ENCODE measurements at regions not wholly inside any gene's neighbourhood (a gene's known extent, or its start where the extent isn't known, plus 50 kb on each side); places are given as distances from the start of the nearest gene placed in this dataset.

DNA sequence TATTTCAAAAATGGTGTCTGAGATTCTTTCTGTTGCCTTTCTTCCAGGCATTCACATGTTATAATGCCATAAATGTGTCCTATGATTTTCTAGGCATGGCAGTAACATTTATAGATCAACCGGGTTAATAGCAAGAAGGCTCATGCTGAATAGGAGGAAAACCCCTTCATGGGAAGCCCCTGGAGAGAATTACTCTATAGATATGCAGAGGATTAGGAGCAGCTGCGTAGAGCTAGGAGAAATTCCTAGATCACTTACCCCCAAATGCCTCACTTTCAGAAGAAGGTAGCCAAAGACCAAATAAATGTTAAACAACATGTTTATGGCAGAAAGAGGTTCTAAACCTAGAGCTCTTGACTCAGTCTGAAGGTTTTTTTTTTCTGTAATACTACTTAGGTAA lies 153.4 kb upstream of the CTNNA2 start:
- TF ChIP-seq CTCF (IDR thresholded peaks at IDR 0.05; ENCODE audit: low read depth, low read length): no peak
- H3K4me3 ChIP-seq (ENCODE audit: low read depth, low read length): no peak overlapping the region

GRCh38 chr2:79355569-79355968 lies 157.3 kb upstream of the CTNNA2 start:
- no peak for TF ChIP-seq CTCF (IDR thresholded peaks at IDR 0.05; ENCODE audit: low read depth, low read length)
- H3K4me3 ChIP-seq (ENCODE audit: low read depth, low read length): no peak overlapping the region

DNA sequence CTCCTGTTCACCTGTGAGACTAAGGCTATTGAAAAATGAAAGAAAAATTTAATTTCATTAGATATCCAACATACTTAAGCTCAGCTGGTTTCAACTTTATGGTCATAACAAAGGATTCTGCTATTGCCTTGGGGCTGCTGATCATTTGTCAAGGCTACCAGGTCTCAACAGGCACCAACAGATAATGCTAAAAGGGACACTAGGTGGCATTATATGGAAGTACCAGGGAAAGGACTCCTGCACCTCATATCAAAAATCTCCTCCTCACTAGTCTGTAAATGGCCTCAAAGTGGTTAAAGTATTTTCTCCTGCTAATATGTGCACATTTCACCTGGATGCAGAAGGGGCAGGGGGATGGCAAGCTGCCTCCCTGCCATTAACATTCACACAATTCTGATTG lies 167.9 kb upstream of the REG3A start:
- no peak for TF ChIP-seq CTCF (IDR thresholded peaks at IDR 0.05; ENCODE audit: low read depth, low read length)
- no peak overlapping the region for H3K4me3 ChIP-seq (ENCODE audit: low read depth, low read length)

DNA sequence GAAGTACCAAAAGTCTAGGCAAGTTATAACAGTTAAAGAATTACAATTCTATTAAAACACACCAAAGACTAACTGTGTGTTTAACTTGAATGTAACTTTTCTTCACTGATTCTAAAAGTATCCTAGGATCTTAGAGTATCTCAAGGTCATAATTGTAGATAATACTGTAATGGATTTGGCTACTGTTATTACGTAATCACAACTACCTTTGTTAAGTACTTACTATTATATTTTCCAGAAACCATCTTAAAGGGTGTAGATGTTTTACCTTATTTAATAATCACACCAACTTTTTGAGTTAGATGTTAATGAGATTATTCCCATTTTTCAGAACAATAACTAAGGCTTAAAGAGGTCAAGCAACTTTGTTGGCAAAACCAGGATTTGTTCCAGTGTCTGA lies 161.3 kb upstream of the REG3A start:
- TF ChIP-seq CTCF (IDR thresholded peaks at IDR 0.05; ENCODE audit: low read depth, low read length): no peak
- H3K4me3 ChIP-seq (ENCODE audit: low read depth, low read length): no peak overlapping the region

- no peak for TF ChIP-seq CTCF (IDR thresholded peaks at IDR 0.05; ENCODE audit: low read depth, low read length)
Observed at GRCh38 chr2:79294994-79295393, 135.4 kb upstream of the REG3A start.

DNA sequence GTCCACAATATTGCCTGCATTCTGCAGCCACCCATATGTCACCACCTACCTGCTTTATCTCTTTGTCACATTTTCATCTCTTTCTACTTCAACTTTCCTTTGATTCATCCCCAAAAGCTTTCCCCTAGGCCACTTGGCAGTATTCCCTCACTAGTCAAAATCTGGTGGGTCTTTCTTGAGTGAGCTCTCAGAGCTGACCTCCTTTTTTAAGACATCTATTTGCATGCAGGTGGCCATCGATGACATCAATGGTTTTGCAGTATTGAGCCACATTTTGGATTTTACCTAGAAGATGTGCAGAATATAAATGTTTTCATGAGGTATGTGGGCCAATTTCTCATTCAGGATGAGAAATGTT lies 133.4 kb upstream of the REG3A start:
- no peak for TF ChIP-seq CTCF (IDR thresholded peaks at IDR 0.05; ENCODE audit: low read depth, low read length)
- H3K4me3 ChIP-seq (ENCODE audit: low read depth, low read length): no peak overlapping the region

More at GRCh38 chr2:79294994-79295393, 135.4 kb upstream of the REG3A start:
- no peak overlapping the region for H3K4me3 ChIP-seq (ENCODE audit: low read depth, low read length)

- no peak for TF ChIP-seq CTCF (IDR thresholded peaks at IDR 0.05; ENCODE audit: low read depth, low read length)
- H3K4me3 ChIP-seq (ENCODE audit: low read depth, low read length): no peak overlapping the region
Observed at GRCh38 chr2:79292239-79292957, 132.8 kb upstream of the REG3A start.
